GM21529 (cell line): ENCODE measurements at regions not wholly inside any gene's neighbourhood (a gene's known extent, or its start where the extent isn't known, plus 50 kb on each side); places are given as distances from the start of the nearest gene placed in this dataset.

Source experiments
- ATAC-seq: cut with Tn5 transposase; IDR thresholded peaks from one replicate; pipeline ENCODE4 v1.9.1; 2021; ENCODE audit not compliant: unreplicated experiment

GRCh38 chr1:59020151-59020997 lies 236.5 kb upstream of the JUN start:
- ATAC-seq = peak; percentile 93

DNA sequence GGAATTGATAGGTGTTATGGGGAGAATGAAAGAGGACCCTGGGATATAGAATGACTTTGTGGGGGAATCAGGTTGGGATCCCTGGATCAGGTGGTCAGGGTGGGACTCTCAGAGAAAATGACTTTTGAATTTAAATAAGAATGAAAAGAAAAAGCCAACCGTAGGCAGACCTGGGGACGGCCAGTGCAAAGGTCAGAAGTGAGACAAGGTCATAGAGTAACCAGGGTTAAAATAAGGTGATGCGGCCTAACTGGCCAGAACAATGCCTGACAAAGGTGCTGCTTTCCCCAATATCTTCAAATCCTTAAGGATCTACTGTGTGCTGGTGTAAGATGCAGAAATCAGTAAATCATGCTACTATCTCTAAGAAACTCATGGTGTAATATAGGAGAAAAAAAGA lies 238.4 kb upstream of the JUN start:
- ATAC-seq = no peak

GRCh38 chr1:59022799-59023198 lies 239.0 kb upstream of the JUN start:
- no peak for ATAC-seq

GRCh38 chr1:59025201-59025600 lies 241.4 kb upstream of the JUN start:
- ATAC-seq = no peak

DNA sequence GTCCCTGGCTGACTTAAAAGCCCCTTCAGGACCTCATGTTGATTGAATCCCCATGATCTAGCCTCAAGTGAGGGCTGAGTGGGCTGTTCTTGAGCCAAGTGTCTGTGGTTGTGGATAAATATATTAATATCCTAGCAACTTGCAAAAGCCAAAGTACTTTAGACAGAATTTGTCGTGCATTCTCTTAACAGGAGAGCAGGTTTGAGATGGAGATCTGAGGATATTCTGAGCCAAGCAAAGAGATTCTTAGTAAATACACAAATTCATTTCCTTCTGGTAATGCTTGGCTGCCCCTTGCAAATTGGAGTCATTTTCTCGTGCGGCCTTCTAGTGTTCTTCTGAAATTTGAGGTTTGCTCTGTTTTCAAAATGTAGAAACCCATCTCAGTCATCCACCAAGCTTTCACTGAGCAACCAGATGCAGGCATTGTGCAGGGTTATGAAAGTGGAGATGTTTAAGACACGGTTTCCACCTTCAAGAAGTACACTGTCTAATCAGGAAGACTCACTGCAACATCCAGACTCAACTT lies 242.1 kb upstream of the JUN start:
- peak; percentile 95 for ATAC-seq

DNA sequence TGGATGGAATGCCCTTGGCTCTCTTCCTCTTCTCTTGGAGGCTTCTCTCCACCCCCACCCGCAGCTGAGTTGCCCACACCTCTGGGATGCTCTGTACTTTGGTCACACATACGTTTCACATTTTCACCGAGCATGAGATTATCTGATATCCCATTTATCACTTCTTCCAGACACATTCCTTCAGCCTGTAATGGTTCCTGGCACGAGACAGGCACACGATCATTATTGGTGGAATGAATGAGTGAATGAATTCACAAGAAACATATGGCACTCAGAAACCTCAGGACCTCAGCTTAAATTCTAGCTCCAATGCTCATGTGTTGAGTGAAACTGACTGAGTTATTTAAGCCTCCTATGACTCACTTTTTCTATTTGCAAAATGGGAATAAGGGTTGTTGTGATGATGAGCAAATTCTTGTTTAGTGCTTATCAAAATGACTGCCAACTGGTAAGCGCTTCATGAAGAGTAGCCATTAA lies 242.7 kb upstream of the JUN start:
- ATAC-seq = peak; percentile 27

DNA sequence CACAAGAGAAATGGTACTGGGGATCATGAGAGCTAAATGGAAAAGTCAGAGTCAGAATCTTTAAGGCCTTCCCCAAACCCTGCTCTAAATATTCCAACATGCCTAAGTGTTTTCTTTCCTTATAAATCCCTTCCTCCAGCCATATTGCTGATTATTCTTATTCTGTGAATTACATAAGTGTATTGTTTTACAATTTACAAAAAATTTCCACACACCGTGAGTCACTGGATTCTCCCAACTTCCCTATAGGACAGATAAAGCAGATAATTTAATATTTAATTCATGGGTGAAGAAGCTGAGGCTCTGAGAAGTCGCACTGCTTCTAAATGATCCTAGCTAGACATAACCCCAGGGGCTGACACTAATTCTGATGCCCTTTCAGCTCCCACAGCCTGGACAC lies 243.3 kb upstream of the JUN start:
- no peak for ATAC-seq

GRCh38 chr1:59028048-59028447 lies 244.2 kb upstream of the JUN start:
- no peak for ATAC-seq

- no peak for ATAC-seq
Measured at GRCh38 chr1:59029411-59030167, 245.7 kb upstream of the JUN start.

DNA sequence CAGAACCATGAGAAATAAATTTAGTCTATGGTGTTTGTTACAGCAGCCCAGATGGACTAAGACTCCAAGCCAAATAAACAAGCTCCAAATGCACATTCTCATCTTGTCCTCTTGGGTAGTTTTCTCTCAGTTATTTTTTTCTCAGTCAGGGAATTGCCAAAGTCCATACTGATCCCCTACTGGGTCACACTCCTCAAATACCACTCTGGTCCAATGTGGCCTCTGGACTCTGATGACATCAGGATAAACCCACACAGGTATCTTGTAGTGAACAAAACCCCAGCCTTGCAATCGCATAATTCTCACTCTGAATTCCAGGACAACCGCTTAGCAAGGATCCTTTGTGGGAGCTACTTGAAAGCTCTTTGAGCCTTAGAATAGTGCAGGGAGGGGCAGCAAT lies 248.4 kb upstream of the JUN start:
- ATAC-seq = no peak

DNA sequence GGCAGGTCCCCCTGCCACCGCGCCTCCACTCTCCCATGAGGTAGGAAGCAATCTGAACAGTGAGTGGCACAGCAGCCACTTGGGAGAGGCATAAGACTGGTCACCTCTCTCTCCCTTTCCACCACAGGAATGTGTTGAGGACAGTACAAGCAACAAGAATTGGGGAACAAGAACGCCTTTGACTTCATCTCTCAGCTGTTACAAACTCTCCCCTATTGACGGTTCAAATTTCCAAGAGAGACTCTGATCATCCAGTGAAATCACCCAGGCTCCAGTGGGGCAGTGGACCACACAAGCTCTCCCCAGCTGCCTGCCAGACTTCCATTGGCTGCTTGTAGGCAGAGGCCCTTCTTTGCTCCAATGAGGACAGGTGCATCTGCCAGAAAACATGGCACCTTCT lies 249.9 kb upstream of the JUN start:
- ATAC-seq = no peak

GRCh38 chr1:59034925-59035324 lies 251.1 kb upstream of the JUN start:
- ATAC-seq = no peak

GRCh38 chr1:59039551-59039950 lies 255.7 kb upstream of the JUN start:
- ATAC-seq = no peak

DNA sequence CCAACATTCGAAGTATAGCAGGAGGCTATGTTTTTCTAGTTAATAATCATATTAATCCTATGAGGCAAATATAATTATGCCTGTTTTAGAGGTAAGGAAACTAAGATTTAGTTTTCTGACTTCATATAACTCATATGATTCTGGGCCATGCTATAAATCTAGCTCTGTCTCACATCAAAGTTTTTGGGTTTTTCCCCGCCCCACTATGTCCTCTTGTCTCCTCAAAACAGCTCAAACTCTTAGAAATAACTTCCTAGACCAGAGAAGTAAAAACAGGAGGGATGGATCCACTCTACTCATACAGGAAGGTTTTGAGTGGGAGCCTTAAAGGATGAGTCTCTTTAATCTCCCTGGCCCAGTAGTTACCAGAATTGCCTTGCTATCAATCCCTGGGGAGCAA lies 256.4 kb upstream of the FGGY start:
- no peak for ATAC-seq

DNA sequence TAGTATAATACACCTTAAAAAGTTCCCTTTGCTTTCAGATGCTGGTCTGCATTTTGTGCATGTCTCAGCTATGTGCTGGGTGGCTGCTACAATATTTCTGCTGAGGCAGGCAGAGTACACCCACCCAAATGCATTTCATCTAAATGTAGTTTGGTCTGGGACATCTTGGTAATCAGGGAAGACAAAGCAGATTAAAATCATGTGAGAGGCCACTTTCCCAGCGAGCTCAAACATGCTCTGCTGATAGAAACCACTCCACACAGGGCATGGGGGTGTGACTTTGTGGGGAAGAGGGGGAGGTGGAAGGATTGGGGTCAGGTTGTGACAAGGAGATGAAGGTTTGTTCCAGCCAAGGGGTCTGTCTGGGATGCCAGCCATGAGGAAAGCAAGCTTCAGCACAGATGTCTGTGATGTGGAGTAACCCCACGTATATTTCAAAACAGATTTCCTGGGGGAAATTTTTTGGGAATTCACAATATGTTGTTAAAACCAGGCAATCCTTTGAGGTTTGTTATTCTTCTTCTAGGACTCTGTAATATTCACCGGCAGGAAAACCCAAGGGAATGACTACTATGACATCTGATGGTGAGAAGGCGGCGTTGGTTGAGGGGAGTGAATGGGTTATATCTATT lies 255.1 kb upstream of the FGGY start:
- ATAC-seq = no peak

- no peak for ATAC-seq
Measured at GRCh38 chr1:59043796-59044195, 253.1 kb upstream of the FGGY start.

DNA sequence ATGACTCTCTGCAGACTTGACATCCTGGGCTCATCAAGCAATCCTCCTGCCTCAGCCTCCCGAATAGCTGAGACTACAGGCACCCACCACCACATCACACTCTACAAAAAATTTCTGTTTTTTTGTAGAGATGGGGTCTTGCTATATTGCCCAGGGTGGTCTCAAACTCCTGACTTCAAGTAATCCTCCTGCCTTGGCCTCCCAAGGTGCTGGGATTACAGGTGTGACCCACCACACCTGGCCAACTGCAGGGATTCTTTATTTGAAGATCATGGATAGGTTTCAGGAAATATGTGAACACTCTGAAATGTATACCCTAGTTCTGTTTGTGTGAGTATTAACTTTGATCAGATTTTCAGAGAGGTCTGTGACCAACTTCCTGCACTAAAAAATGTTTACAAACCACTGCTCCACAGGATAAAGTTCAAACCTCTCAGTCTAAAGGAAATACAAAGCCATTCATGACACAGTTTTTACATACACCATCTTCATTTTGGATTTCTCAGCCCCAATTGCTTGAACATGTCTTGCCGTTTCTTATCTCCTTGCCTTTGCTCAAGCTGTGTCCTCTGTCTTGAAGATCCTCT lies 252.3 kb upstream of the FGGY start:
- ATAC-seq = no peak

DNA sequence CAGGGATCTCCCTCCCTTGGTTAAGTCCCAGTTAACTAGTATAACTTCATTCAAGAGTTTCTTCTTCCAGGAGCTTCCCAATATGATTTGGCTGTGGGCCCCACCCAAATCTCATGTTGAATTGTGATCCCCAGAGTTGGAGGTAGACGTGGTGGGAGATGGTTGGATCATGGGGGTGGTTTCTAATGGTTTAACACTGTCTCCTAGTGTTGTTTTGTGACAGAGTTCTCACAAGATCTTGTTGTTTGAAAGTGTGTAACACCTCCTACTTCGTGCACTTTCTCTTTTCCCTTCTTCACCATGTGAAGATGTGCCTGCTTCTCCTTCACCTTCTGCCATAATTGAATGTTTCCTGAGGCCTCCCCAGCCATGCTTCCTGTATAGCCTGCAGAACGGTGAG lies 251.8 kb upstream of the FGGY start:
- ATAC-seq = no peak

GRCh38 chr1:59045636-59046035 lies 251.3 kb upstream of the FGGY start:
- peak; percentile 37 for ATAC-seq

GRCh38 chr1:59046134-59046533 lies 250.8 kb upstream of the FGGY start:
- ATAC-seq = peak; percentile 15

DNA sequence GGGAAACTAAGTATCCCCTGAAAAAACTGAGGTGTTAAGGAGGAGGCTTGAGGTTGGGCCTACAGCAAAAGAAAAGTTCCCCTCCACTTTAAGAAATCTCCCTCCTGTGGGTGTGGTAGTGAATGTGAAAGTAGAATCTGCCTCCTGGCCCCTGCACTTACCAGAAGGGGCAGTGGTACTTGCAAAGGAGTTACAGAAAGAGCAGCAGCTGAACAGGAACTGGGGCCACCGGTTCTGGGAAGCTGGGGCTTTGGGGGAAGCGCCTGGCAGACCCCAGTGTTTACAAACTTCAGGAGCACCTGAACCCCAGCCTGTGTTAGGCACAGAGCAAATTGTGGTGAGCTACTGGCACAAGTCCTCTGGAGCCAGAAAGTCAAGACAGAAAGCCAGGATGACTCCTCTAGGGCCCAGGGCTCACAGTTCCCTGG lies 250.2 kb upstream of the FGGY start:
- peak; percentile 95 for ATAC-seq
